Endodermal cell (in vitro differentiated cells): ENCODE measurements at regions not wholly inside any gene's neighbourhood (a gene's known extent, or its start where the extent isn't known, plus 50 kb on each side); places are given as distances from the start of the nearest gene placed in this dataset.

Experiments
- DNase-seq: peaks from one replicate; pipeline ENCODE4 v3.0.0-alpha.2; 2017
- H3K27ac ChIP-seq: 2 replicates; pipeline ENCODE4 v1.5.1; 2013; ENCODE audit warnings: mild to moderate bottlenecking, low read depth, low read length, moderate library complexity
- H3K27me3 ChIP-seq: 2 replicates; pipeline ENCODE4 v1.6.1; 2013; ENCODE audit warnings: mild to moderate bottlenecking, low read length, moderate library complexity; ENCODE audit not compliant: insufficient read depth, control insufficient read depth, poor library complexity, severe bottlenecking
- H3K36me3 ChIP-seq: 2 replicates; pipeline ENCODE4 v1.7.0; 2013; ENCODE audit warnings: mild to moderate bottlenecking, low read length, moderate library complexity; ENCODE audit not compliant: control insufficient read depth, insufficient read depth
- H3K4me1 ChIP-seq: one replicate; pipeline ENCODE4 v1.7.0; 2013; ENCODE audit warnings: low read length; ENCODE audit not compliant: control insufficient read depth, insufficient read depth
- H3K4me3 ChIP-seq: 2 replicates; pipeline ENCODE4 v1.5.1; 2013; ENCODE audit warnings: mild to moderate bottlenecking, low read length, moderate library complexity
- H3K9ac ChIP-seq: 2 replicates; pipeline ENCODE4 v1.6.1; 2013; ENCODE audit warnings: mild to moderate bottlenecking, low read length, moderate library complexity; ENCODE audit not compliant: poor library complexity, severe bottlenecking; ENCODE audit errors: extremely low read depth
- H3K9me3 ChIP-seq: 2 replicates; pipeline ENCODE4 v1.6.1; 2013; ENCODE audit warnings: mild to moderate bottlenecking, low read length, moderate library complexity; ENCODE audit not compliant: control insufficient read depth
- H3K27ac Mint-ChIP-seq: 2 replicates; pipeline ENCODE4 v1.8.0; 2020; ENCODE audit warnings: mixed read lengths
- H3K27me3 Mint-ChIP-seq: 2 replicates; pipeline ENCODE4 v1.8.0; 2021; ENCODE audit warnings: mild to moderate bottlenecking, mixed read lengths; ENCODE audit not compliant: insufficient read depth
- H3K36me3 Mint-ChIP-seq: 2 replicates; pipeline ENCODE4 v1.8.0; 2020; ENCODE audit warnings: low read depth, mixed read lengths
- H3K4me1 Mint-ChIP-seq: 2 replicates; pipeline ENCODE4 v1.8.0; 2020; ENCODE audit warnings: mixed read lengths
- H3K4me3 Mint-ChIP-seq: 2 replicates; pipeline ENCODE4 v1.8.0; 2020; ENCODE audit warnings: mild to moderate bottlenecking, moderate library complexity, mixed read lengths
- H3K9me3 Mint-ChIP-seq: 2 replicates; pipeline ENCODE4 v1.8.0; 2020; ENCODE audit warnings: mild to moderate bottlenecking, mixed read lengths
- WGBS, 2 experiments: methylation state at CpG; one replicate each; pipeline versions ENCODE4 v1.1.5 to v1.1.7; 2013; ENCODE audit warnings: missing lambda C conversion rate in 2 of 2, mixed read lengths in 1 of 2; ENCODE audit not compliant: insufficient coverage in 1 of 2, insufficient read length in 1 of 2; 5-methylcytosine and 5-hydroxymethylcytosine counted together
- TF ChIP-seq, protein P1 (sequence below): fragments of 200-600 bp; sonication (generic); conservative IDR thresholded peaks from 2 replicates; pipeline ENCODE4 v1.5.0; 2021; ENCODE audit warnings: antibody characterized with exemption, mild to moderate bottlenecking

GRCh38 chr7:46123-46829 is 146.1 kb upstream of the FAM20C start:
- no peaks in the 10 kb centered on the region for H3K9me3 Mint-ChIP-seq
- WGBS, 2 experiments, result 88 to 91% methylated on average over 5 to 11 of the region's 11 CpGs
- no peaks in the 10 kb centered on the region for H3K9me3 ChIP-seq
- TF ChIP-seq, protein P1, sequence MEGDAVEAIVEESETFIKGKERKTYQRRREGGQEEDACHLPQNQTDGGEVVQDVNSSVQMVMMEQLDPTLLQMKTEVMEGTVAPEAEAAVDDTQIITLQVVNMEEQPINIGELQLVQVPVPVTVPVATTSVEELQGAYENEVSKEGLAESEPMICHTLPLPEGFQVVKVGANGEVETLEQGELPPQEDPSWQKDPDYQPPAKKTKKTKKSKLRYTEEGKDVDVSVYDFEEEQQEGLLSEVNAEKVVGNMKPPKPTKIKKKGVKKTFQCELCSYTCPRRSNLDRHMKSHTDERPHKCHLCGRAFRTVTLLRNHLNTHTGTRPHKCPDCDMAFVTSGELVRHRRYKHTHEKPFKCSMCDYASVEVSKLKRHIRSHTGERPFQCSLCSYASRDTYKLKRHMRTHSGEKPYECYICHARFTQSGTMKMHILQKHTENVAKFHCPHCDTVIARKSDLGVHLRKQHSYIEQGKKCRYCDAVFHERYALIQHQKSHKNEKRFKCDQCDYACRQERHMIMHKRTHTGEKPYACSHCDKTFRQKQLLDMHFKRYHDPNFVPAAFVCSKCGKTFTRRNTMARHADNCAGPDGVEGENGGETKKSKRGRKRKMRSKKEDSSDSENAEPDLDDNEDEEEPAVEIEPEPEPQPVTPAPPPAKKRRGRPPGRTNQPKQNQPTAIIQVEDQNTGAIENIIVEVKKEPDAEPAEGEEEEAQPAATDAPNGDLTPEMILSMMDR, result no peak
- H3K27ac Mint-ChIP-seq, result no peak overlapping the region
- H3K4me1 Mint-ChIP-seq, result no peaks in the 10 kb centered on the region
- H3K27ac ChIP-seq, result no peak overlapping the region
- H3K4me1 ChIP-seq, result peaks cover under 1% of the 10 kb centered on the region
- H3K27me3 Mint-ChIP-seq, result peaks cover 54% of the 10 kb centered on the region
- no peak overlapping the region for H3K4me3 Mint-ChIP-seq
- no peak overlapping the region for H3K4me3 ChIP-seq
- DNase-seq, result peak; percentile 38
- H3K9ac ChIP-seq, result no peak overlapping the region
- peaks cover 54% of the 10 kb centered on the region for H3K27me3 ChIP-seq
- H3K36me3 ChIP-seq, result no peaks in the 10 kb centered on the region
- H3K36me3 Mint-ChIP-seq, result no peaks in the 10 kb centered on the region

GRCh38 chr7:46830-47140 is 145.6 kb upstream of the FAM20C start:
- Histone ChIP-seq H3K9ac (no peak overlapping the region), H3K9me3 (no peaks in the 10 kb centered on the region), H3K36me3 (no peaks in the 10 kb centered on the region), H3K4me1 (no peaks in the 10 kb centered on the region), H3K27me3 (peaks cover 49% of the 10 kb centered on the region), H3K4me3 (no peak overlapping the region), H3K27ac (no peak overlapping the region)
- WGBS, 2 experiments, result 96 to 100% methylated on average over 1 to 5 of the region's 5 CpGs
- no peak for DNase-seq
- H3K27me3 Mint-ChIP-seq, result peaks cover 51% of the 10 kb centered on the region
- H3K4me3 Mint-ChIP-seq, result no peak overlapping the region
- TF ChIP-seq, protein P1, result no peak
- H3K9me3 Mint-ChIP-seq, result no peaks in the 10 kb centered on the region
- no peak overlapping the region for H3K27ac Mint-ChIP-seq
- H3K36me3 Mint-ChIP-seq, result no peaks in the 10 kb centered on the region
- no peaks in the 10 kb centered on the region for H3K4me1 Mint-ChIP-seq

GRCh38 chr7:51456-52068 is 140.8 kb upstream of the FAM20C start:
- Mint-ChIP-seq H3K27ac (no peak overlapping the region), H3K27me3 (peaks cover 15% of the 10 kb centered on the region), H3K36me3 (no peaks in the 10 kb centered on the region), H3K9me3 (peaks cover 6% of the 10 kb centered on the region), H3K4me3 (no peak overlapping the region), H3K4me1 (peaks cover 11% of the 10 kb centered on the region)
- Histone ChIP-seq H3K27me3 (peaks cover 1% of the 10 kb centered on the region), H3K36me3 (no peaks in the 10 kb centered on the region), H3K4me3 (no peak overlapping the region), H3K9me3 (no peaks in the 10 kb centered on the region), H3K27ac (no peak overlapping the region), H3K9ac (no peak overlapping the region), H3K4me1 (no peaks in the 10 kb centered on the region)
- TF ChIP-seq, protein P1, result no peak
- peak; percentile 25 for DNase-seq
- WGBS, 2 experiments, result 93 to 94% methylated on average over 7 to 11 of the region's 11 CpGs
